ENCODE measurements at regions not wholly inside any gene's neighbourhood (a gene's known extent, or its start where the extent isn't known, plus 50 kb on each side); places are given as distances from the start of the nearest gene placed in this dataset.

DNA sequence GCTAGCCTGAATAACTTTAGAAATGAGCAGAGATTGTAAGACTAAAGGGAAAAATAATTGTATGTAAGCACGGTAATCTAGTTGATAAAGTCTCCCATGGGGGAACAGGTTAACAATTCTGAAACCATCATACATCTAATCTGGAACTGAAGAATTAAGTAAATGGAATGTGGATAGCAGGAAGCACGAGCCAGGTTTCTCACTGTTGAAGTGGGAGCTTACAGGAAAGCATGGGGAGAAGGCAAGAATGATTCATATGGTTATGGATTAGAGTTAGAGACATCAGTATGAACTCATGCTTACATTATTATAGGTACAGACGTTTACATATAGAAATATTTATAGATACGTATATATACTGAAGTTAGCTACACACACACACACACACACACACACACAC lies 83.0 kb downstream of the LEPR start:
- TF ChIP-seq EZH2 (IDR thresholded peaks at IDR 0.05; ENCODE audit: insufficient read depth, poor library complexity, severe bottlenecking) (no peak), EZH2phosphoT487 (IDR thresholded peaks at IDR 0.05; ENCODE audit: insufficient read depth, low read depth) (no peak)

All from GM23248 (cell line).